GM20000 (cell line): ENCODE measurements at regions not wholly inside any gene's neighbourhood (a gene's known extent, or its start where the extent isn't known, plus 50 kb on each side); places are given as distances from the start of the nearest gene placed in this dataset.
"Not testable (repeated sequence)": the region's sequence is repeated elsewhere in the genome, so short reads cannot be mapped to it uniquely, and the experiment has no call there.

Experiments
- DNase-seq: peaks from one replicate; pipeline ENCODE4 v3.0.0; 2012; ENCODE audit warnings: low spot score
- TF ChIP-seq, protein P1 (sequence below): IDR thresholded peaks from 2 replicates; pipeline ENCODE4 v1.5.1; 2012; ENCODE audit warnings: mild to moderate bottlenecking, control low read depth; ENCODE audit errors: extremely low read depth, missing control alignments

DNA sequence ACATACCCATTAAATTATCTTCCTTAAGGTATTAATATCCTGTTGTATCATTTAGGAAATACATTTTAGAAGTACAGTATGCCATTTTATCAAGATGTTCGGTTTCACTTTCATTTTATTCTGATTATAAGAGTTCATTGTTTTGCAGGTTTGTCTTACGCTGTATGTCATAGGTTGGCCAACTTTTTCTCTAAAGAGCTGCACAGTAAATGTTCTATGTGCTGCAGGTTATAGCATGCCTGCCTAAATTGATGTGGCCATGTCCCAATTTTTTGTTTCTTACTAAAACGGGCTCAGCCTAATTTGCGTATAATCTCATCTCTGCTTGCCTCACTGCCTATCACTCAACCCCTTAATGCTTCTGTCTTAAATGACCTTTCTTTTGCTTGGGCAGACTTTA lies 126.4 kb downstream of the USP22 start:
- TF ChIP-seq, protein P1, sequence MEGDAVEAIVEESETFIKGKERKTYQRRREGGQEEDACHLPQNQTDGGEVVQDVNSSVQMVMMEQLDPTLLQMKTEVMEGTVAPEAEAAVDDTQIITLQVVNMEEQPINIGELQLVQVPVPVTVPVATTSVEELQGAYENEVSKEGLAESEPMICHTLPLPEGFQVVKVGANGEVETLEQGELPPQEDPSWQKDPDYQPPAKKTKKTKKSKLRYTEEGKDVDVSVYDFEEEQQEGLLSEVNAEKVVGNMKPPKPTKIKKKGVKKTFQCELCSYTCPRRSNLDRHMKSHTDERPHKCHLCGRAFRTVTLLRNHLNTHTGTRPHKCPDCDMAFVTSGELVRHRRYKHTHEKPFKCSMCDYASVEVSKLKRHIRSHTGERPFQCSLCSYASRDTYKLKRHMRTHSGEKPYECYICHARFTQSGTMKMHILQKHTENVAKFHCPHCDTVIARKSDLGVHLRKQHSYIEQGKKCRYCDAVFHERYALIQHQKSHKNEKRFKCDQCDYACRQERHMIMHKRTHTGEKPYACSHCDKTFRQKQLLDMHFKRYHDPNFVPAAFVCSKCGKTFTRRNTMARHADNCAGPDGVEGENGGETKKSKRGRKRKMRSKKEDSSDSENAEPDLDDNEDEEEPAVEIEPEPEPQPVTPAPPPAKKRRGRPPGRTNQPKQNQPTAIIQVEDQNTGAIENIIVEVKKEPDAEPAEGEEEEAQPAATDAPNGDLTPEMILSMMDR, result no peak
- DNase-seq, result no peak

DNA sequence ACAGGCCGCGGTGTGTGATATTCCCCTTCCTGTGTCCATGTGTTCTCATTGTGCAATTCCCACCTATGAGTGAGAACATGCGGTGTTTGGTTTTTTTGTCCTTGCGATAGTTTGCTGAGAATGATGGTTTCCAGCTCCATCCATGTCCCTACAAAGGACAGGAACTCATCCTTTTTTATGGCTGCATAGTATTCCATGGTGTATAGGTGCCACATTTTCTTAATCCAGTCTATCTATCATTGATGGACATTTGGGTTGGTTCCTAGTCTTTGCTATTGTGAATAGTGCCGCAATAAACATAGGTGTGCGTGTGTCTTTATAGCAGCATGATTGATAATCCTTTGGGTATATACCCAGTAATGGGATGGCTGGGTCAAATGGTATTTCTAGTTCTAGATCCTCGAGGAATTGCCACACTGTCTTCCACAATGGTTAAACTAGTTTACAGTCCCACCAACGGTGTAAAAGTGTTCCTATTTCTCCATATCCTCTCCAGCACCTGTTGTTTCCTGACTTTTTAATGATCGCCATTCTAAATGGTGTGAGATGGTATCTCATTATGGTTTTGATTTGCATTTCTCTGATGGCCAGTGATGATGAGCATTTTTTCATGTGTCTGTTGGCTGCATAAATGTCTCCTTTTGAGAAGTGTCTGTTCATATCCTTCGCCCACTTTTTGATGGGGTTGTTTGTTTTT lies 125.1 kb downstream of the USP22 start:
- DNase-seq, result not testable (repeated sequence)

- no peak for DNase-seq
- TF ChIP-seq, protein P1, result no peak
Observed at GRCh38 chr17:20920095-20920814, 122.6 kb downstream of the USP22 start.

GRCh38 chr17:20920815-20921199 lies 122.0 kb downstream of the USP22 start:
- no peak for DNase-seq
- TF ChIP-seq, protein P1, result no peak

- DNase-seq, result no peak
- TF ChIP-seq, protein P1, result no peak
Observed at GRCh38 chr17:20922128-20922670, 120.6 kb downstream of the USP22 start.

DNA sequence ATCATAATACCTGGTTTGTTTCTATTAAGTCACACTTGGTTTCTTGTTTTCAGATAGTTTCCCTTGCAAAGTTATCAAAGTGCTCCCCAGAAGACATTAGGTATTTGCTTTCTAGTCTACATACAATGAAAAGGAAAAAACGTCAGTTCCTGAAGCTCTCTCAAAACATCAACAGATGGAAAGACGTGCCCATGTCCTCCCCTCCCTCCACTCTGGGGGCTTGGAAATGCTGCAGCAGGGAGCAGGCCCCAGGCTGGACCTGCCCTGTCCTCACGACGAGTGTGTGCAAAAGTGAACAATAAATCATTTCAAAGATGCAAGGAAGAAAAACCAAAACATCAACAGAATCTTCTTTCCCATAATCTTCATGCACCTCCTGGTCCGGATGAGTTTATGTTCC lies 118.5 kb downstream of the USP22 start:
- TF ChIP-seq, protein P1, result no peak
- DNase-seq, result no peak

DNA sequence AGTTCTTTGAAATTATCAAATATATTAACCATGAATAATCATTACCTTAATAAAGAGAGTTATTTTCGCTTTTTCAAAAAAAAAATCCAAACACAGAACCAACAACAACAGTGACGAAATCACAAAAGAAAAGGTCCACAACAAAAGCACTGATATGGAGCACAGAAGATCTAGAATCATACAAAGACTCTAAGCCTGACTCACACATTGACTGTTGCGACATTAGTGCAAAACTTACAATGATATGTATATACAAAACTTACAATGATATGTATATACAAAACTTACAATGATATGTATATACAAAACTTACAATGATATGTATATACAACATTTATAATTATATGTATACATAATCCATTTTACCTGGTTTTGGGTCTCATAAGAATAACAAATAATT lies 117.7 kb downstream of the USP22 start:
- TF ChIP-seq, protein P1, result no peak

More for the DNA sequence above, 117.7 kb downstream of the USP22 start:
- DNase-seq, result no peak
